ENCODE measurements at regions not wholly inside any gene's neighbourhood (a gene's known extent, or its start where the extent isn't known, plus 50 kb on each side); places are given as distances from the start of the nearest gene placed in this dataset.

DNA sequence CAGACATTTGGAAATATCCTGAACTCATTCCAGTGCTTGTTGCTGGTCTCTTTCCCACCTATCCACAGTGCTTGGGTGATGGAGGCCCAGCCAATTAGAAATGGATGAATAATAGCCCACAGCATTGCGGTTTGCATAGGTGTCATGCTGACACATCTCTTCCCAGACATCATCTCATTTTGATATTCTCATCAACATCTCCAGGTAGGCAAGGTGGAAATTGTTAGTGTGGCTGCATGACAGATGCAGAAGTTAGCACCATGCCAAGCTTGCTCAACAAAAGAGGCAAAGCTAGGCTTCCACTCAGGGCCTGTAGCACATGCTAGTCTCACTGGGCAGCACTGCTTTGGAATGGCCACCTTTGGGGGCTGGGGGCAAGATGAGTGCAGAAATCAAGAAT, 1118.9 kb downstream of the VRK1 start:
- no peak for DNase-seq

DNA sequence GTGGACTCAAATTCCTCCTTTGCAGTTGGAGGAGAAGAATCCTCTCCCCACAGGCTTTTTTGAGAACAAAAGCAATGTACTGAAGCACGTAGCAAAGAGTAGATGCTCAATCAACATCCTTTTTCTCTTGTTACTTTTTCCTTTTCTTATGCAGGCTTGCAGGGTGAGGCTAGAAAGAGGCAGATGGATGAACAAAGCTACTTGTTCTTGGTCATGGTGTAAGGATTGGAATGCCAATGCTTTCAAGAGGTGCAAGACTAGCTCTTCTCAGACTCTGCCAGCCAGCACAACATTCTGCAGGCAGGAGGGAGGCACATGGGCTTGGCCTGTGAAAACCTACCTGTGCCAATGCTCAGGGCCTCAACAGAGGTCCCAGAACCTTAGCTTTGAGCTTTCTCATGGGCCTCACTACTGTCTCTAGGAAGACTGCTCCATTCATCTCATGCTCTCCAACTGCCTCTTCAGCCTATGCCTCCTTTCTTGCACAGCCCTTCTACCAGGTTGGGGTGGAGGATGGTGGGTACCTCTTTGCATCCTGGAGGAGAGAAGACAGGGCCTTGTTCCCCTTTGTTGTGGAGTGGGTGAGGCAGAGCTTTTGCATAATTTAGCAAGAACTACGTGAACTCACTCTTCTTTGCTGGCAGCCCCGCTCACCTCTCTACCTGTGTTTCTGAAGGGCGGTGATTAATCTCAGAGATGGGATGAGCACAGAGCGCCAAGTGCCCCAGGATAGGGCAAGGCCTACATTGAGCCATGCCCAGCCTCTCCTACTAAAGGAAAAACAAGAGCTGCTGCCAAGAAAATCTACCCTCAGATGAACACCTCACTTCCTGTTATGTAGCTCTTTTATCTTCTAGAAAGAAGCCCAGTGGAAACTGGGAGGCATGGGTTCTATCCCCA, 1119.7 kb downstream of the VRK1 start:
- no peak for DNase-seq

DNA sequence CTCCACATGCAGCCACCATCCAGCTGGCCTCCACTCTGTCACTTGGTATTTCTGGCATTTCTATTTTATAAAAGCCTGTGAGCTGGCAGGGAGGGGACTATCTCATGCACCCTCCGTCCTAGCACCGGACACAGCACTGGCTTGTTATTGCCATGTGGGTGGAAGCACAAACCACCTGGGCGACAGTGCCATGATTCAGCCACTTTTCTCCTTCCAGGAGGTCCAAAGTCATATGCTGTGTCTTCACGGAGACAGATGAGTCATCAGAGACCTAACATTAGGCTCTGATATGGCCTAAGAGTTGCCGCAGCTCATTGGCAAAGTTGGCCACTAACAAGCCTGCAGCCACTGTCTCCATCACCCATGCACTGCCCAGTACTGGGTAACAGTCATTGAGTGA, 1123.0 kb downstream of the VRK1 start:
- DNase-seq = no peak

DNA sequence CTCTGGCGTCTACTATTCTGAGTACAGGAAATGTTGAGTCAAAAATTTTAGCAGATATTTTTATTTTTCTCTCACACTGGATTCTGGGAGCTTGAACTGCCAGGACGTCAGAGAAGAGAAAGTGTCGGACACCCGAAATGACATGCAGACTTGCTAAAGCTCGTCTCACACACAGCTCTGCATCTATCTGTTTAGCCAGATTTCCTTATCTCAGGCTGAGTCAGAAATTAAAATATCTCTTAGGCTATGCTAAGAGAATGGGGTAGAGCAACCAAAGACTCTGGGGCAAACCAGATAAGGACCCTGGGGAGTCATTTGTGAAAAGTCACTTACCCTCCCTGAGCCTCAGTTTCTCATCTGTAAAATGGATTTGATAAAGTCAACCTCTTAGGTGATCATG, 1124.1 kb downstream of the VRK1 start:
- no peak for DNase-seq

DNA sequence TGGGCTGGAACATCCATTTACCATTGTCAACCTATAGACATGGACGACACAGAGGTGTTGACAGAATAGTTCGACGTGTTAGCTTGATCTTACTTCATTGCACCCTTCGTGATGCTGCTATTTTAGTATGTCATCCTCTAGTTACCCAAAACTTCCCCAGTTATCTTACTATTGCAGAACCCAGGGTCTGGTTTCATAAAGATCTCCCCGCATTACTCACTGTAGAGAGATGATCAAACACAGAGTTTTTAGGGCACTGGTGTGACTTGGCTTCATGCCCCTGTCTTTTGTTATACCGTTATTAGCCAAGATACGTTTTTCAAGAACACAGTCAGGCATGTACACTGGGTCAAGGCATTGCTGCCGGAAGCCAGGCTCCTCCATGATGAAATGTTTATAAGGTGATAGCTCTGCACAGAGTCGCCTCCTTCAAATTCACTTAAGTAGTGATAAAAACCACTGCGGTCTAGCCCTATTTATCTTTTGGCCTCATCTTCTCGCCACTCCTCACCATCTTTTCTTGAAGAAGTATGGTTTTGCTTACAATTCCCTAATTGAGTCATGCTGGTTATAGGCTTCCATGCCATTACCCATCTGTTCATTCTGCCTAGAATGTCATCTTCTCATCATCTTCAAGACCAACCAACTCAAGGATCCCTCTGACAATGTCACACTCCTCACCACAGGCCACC, 1127.9 kb downstream of the VRK1 start:
- DNase-seq = no peak

DNA sequence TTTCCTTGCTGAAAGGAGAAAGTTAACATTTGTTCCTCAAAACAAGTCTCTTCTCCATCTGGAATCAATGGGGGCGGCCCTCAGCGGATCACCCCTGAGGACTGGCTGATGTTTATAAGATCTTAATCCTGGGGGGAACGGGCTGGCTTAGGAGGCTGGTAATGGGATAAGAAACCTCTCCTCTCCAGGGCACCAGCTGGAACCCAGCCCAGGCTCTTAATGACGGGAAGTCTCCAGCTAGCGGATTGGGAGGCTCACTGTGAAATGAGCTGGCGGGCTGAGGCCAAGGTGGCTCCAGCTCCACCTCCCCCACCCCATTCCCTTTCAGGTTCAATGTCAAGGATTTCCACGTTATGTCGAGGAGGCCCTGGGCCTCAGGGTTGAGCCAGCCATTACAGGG, 1133.0 kb downstream of the VRK1 start:
- no peak for DNase-seq

DNA sequence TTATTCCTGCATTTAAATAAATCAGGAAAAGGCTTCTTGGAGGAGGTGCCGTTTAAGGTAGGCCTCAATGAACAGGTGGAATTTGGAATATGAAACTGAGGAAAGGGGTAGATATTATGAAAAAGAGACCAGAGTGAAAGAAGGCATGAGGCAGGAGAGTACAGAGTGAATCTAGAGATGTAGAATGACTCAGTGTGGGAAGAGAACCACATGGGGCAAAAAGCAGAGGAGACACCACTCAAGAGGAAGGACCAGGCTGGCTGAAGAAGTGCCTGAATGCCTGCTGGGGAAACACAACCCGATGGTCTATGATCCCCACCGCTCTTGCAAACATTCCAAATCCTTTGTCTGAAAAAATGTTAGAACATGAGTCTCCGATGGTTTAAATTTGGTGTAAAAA, 1134.1 kb downstream of the VRK1 start:
- DNase-seq = no peak

DNA sequence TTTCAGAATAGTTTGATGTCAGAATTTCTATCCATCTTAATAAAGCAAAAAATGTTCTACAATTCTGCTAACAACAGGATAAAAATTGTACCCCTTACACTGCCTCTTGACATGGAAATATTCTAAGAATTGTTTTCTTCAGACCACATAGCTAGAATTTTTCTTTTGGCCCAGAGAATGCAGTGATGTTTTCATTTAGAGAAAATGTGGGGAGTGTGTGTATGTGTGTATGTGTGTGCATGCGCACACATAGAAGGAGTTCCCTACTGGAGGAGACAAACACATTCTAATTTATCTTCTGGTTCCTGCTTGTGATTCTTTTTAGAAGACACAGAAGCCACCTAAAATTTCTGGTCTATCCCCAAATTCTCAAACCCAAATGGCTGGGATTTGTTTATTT, 1145.7 kb downstream of the VRK1 start:
- DNase-seq = no peak

DNA sequence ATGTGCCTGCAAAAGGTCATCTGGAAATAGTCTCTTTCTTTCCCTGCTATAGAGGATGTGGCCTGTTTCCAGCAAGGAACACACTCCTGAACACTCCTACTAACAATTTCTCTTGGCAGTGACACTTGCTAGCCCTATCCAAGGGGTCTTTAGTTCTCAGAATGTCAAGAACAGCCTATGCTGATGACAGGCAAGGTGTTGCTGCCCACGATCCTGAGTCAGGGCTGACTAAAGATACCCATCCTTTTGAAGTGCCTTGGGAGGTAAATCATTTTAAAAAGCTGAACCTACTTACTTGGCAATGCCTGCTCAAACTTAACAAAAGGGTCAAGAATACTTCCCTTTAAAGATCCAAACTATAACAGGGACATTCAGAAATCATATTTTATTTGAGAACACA, 1146.4 kb downstream of the VRK1 start:
- DNase-seq = no peak

DNA sequence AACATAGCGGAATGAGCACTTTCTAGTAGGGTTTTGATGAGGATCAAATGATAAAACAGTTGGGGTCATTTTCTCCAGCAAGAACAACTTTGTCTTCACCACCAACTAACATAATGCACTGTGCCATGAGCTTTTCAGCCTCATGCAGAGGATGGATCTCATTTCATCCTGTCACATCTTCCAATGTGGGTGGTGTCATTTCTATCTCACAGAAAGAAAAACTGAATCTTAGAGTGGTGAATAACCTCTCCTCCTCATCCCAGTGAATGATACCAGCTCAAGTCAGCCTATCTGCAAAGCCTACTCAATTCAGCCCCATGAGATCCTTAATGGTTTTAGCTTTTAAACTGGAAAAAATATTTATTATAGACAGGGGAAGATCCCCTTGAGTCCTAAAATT, 1147.2 kb downstream of the VRK1 start:
- DNase-seq = no peak

DNA sequence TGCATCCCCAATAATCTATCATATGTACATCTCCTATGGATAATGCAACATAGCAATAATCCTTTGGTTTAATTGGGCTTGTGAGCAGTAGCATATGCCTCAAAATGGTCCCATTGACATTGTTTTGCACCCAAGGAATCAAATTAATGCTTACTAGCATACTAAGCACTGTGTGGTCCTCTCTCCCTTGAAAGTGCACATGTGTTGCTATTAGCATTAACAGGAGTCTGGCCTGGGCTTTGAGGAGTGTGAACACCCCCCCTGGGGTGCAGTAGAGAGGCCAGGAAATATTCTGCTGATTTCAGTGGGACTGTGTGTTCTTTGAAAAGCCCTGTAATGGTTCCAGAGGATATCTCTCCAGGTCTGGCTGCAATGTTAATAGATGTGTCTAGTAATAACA, 1148.4 kb downstream of the VRK1 start:
- no peak for DNase-seq

DNA sequence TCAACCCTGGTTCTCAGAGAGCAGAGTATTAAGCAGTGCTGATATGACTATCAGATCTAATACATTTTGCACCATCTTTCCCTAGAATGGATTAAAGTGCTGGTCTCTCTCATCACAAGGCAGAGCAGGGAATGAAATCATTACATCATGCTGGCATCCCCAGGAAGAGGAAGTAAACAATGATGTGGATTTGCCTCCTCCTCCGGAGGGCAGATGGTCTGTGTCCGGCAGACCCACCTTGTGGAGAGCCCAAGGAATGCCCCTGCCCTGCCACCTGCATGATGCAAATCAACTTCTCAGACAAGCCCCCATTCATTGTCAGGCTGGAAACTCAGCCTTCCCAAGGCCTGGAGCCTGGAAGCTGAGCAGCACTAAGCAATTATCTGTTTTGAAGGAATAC, 1149.1 kb downstream of the VRK1 start:
- DNase-seq = no peak

DNA sequence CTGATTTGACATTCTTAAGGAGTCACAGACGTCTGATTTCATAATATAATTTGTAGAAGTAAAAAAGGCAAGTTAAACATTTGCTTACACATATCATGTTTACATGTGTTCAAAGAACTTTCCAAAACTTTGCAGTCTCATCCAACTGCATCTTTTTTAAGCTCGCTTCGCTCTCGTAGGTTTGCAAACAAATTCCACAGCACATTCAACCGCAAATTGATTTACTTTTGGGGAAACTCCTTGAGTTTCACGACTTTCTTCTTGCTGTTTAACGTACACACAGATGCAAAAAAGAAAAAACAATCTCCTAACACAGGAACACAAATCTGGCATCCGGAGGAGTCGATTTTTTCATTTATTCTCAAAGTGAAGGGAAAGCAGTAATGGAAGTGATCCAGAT, 1149.5 kb downstream of the VRK1 start:
- no peak for DNase-seq

DNA sequence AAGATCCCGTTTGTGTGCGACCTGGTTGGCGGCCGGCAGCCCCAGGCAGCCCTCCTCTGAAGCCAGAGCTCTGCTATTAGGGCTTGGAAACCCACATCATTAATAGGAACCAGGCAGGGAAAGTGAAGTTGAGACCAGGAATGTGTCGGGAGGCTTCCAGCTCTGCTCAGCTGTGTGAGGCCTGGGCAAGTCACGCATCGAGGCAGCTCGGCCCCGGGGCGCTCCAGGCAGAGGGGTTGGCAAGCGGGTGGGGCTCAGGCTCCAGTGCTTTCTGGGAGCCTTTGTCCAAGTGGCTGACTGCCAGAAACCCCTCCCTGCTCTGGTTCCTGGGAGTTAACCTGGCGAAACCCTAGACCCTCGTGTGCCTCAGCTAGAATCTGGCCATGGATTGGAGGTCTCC, 1151.7 kb downstream of the VRK1 start:
- DNase-seq = no peak

DNA sequence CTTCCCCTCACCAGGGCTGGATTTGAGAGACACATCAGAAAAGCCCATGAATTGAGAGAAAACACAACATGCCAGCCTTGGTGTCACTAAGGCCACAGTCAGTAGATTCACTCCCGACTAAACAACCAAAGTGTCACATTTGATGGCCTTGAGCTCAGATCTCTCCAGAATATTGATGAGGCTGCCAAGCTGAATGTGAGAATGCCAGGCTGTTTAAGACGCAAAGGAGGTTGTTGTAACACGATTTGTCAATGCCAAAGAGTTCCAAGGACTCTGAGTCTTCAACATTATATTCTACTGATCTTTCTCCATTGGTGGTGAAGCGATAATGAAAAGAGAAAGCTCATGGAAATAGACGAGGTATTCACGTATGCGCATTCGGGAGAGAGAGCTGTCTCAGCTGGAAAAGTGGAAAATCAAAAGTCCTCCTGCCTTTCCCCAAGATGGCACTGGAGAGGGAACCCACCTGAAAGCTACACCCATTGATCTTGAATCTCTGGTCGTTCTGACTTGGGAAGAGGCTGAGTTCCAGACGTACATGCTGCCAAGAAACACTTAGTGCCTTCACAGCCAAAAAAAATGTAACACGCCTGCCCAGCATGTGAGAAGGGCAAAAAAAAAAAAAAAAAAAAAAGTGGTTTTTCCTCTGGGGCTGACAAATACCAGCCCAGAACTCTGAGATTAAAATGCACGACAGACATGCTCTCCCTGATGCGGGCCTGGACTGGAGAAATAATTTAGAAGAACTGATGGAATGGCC, 1159.6 kb downstream of the VRK1 start:
- no peak for DNase-seq

DNA sequence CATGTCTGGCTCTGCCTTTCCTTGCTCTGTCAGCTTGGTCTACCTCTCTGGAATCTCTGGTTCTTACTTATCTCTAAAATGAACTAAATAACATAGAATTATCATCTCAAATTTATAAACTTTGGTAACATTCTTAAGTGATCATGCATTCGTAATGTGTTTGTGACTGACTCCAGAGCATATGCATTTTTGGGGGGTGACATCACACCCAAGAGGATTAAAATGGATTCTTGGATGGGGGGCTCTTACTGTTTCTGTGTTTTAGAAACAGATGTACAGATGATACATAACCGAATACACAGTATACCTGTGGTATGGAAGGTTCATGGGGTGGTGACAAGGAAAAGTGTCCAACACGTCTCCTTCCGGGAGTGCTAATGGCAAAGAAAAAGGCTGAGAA, 1162.1 kb downstream of the VRK1 start:
- no peak for DNase-seq

DNA sequence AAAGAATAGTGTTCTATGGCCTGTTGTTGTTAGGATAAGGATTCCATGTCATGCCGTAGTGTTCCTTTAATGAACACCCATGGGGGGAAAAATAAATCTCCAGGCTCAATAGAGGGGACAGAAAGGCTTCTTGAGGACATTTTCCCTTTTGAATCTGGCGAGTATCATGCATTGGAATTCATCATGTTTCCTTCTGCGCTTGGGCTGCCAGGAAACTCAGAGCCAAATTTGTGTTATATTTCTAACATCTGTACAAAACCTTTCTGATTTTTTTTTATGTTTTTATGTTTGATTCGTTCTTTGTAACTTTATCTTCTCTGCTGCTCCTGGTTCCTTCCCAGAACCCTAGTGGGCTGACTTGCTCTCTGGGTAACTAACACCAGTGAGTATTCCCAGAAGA, 1163.3 kb downstream of the VRK1 start:
- no peak for DNase-seq

DNA sequence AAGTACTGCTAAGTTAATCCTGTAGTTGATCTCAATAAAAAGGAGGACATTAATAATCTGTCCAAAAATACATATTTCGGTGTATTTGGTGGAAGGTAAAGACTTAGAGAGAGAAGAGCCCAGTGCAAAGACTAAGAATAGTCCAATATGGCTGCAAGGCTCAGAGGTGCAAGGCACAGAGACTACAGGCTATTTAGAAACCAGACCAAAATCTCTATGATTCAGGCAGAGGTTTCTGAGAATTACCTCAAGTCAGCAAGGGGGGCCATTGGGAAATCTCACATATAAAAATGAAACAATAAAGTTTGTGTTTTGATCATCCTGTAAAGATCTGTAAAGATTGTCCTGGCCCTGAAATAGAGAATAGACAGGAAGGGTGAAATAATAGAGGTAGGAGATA, 1173.0 kb downstream of the VRK1 start:
- DNase-seq = no peak

DNA sequence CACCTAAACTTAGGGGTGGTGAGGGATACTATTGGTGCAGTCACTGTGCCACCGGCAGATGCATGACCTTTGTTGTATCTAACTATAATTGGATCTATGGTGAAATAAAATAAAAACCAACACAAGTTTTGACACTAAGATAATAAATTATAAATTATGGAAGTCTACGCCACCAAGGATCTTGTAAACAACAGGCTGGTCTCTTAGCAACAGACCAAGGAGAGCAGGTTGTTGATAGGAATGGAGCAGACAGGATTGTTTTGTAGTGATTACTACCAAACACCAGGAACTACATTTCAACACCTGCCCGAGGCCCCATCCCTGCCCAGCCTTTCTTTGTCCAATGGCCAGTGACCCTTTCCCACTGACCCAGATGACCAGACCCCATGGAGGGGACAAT, 1178.0 kb downstream of the VRK1 start:
- no peak for DNase-seq

DNA sequence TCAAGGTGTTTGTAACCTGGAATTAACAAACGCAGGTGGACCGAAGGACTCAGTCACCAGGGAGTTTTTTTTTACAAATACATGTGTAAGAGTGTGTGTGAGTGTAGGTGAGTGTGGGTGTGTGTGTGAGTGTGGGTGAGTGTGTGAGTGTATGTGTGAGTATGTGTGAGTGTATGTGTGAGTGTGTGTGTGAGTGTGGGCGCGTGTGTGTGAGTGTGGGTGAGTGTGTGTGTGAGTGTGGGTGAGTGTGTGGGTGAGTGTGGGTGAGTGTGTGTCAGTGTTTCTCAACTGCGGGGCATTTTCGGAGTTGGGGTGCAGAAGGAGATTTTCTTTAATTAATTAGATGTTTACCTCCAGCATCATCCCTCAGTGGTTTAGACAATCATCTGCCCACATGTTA, 1178.8 kb downstream of the VRK1 start:
- DNase-seq = no peak

DNA sequence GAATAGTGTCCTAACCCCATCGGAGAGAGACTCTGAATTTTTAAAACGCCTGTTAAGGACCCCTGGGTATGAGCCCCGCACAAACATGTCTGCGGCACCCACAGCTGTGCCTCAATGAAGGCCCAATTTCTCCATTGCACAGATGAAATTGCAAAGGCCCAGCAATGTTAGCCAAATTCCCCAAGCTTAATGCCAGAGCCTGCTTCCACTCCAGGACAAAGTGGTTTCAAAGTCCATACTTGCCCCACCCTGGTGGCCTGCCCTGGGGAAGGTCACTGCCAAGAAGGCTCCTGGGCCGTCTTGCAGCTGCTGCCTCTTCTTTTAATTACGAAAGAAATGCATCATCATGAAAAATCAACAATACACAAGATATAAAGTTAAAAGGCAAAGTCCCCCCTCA, 1179.7 kb downstream of the VRK1 start:
- DNase-seq = no peak

DNA sequence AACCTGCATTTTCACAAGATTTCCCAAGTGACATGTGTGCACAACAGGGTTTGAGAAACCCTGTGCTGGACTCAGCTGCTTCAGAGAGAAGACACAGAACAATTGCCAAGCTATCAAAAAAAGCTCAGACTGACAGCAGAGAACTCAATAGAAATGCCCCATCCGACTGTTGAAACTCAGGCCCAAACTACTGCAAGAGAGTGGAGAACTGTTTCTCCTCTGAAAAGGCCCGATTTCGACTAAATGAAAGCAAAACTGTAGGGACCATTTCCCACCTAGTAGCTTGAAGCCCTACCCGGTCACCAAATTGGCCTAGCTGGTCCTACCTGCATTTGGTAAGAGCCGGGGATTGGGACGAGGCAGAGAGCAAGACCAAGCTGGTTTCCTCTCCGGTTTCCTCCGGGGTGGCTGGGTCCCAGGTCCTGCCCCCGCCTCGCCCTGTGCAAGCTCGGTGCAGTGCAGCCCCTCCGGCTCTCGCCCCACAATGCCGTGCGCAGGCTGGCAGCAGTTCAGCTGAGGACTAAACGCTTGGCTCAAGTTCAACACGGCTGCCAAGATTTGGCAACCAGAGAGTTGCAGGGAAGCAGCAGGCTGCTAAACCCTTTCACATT, 1180.6 kb downstream of the VRK1 start:
- DNase-seq = peak; percentile 67

DNA sequence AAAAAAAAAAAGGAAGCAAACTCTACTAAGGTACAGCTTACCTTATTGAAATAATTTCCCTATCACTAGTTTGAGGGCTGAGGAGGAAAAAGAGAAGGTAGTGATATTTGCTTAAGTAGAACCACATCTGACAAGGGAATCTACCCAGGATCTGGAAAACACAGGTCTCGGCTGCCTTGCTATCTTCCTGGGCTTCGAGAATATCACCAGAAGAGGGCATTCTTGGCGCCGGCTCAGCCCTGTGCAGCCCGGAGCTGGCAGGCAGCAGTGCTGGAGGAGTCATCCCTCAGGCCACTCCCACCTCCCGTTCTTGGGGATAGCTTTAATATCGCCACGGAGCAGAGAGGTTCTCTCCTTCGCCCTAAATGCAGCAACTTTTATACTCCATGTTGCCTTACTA, 1181.2 kb downstream of the VRK1 start:
- DNase-seq = peak; percentile 38

All from NCI-H446 treated with DMSO at 0.1 percent for 48 hours (cell line).